GM19455 (cell line): ENCODE measurements at regions not wholly inside any gene's neighbourhood (a gene's known extent, or its start where the extent isn't known, plus 50 kb on each side); places are given as distances from the start of the nearest gene placed in this dataset.

Experiments
- ATAC-seq: cut with Tn5 transposase; IDR thresholded peaks from one replicate; pipeline ENCODE4 v1.9.1; 2021; ENCODE audit not compliant: unreplicated experiment

DNA sequence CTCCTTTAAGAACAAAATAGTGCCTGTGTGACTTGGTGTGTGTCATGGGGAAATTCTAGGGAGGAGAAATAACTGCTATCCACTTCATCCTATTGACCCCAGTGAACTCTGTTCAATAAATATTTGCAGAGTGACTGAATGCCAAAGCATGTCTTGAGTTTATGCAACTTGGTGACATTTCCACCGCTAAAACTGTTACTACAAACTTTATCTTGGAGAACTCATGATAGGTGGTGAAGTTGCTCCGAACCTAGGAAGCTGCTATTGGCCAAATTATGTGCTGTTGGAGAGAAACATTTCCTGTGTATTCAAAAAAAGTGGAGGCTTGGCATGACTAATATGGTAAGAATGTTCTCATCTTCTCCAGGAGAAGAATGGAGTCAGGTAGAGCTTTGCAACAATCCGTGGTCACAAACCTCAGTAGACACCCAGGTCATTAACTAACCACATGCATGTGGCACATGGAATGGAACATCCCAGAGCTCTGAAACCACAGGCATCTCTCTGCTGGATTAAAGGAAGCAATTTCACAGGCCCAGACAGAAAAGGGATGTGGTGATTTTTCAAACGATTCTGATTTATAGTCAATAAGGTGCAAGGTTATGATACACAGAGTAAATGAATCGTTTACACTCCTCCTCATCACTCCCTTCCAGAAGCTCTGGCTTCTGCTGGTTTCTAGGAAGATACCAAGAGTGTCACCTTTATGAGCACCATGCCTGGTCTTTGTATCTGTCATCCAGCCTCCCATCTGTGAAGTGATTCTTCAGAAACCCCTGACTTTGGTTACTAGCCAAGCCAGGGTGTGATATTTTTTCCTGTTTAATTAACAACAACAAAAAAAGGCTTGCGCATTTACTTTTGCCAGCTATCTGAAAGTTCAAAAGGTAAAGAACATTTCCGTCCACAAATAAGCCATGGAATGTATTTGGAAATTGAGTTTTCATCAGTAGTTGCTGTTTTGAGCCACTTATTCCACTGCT, 361.1 kb downstream of the TGFB2 start:
- ATAC-seq, result no peak

DNA sequence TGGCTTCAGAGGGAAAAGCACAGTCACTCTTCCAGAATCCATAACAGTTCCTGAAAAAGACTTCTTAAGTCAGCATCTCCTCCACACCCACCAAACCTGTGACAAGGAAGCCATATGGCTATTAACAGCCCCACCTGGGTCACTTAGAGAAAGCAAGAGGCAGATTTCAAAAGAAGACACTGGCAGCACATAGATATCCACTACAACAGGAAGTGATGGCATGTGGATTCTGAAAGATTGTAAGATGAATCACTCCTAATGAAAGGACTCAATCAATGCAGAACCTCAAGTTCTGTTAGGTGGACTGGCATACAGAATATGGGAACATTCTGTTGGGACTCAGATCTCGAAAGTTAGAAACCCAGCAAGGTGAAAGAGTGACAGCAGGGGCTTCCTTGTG, 365.9 kb downstream of the TGFB2 start:
- no peak for ATAC-seq

DNA sequence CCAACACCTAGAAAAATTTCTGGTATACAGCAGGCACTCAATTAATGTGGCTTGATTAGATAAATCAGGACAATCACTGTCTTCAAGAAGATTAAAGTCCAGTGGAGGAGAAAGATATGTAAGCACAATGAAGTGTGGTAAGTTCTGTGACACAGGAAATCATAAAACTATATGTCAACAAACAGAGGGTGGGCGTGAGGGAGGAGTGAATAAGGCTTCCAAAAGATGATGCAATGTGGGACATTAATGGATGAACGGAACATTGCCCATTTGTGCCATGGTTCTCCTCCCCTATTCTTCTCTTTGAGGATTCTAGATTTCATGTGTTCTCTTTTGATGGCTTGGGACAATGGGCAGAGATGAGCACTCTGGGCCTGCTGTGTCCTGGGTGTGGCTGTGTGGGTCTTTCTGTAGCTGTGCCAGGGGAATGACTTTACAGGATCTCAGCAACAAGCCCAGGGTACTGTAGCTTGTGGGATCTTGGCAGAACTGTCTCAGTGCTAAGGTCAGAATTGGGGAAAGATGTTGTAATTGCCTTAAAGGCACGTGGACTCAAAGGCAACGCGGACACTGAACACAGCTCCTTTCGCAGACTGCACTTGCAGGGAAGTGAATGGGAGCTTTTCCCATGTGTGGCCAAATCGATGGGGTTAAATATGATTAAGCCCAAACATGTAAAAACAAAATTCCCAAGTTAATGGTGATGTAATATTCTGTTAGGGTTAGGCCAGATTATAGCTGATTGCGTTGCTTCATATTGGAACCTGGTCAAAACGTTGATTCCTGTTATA, 366.9 kb downstream of the TGFB2 start:
- no peak for ATAC-seq

DNA sequence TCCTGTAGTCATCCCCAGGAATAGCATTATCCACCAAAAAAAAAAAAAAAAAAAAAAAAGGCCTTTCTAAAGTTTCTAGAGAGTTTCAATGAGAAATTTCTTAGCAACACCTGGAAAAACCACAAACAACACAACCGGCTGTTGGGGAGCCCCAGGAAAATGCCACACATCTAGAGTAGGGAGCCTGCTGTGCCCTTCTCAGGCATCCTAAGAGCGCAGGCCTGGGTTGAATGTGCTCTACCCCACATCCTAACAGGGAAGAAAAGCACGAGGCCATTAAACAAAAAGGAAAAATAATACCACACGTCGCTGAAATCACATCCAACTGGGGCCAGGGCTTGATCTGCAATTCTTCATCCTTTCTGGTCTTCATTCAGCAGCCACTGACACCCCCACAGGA, 367.5 kb downstream of the TGFB2 start:
- no peak for ATAC-seq

DNA sequence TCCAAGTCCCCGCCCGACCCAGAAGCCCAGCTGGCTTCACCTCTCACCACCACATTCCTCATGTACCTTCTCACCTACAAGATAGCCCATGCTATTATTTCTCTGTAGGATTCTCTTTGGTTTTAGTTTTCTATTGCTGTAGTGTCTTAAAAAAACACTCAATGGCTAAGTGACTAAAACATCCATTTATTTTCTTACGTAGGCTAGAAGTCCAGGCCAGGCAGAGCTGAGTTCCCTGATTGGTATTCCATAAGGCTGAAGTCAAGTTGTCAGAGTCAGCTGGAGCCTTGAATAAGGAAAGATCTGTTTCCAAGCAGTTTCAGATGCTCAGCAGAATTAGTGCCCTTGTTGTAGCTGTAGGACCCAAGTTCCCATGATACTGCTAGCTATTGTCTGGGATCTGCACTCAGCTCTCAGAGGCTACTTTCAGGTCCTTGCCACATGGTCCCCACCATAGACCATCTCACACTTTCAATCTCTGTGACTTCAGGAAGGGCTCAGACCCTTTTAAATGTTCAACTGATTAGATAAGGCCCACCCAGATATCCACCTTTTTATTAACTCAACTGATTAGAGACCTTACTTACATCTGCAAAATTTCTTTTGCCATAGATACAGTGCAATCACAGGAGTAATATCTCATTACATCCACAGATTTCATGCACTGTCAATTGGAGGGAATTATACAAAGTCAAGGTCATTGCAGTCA, 371.0 kb downstream of the TGFB2 start:
- ATAC-seq, result no peak

DNA sequence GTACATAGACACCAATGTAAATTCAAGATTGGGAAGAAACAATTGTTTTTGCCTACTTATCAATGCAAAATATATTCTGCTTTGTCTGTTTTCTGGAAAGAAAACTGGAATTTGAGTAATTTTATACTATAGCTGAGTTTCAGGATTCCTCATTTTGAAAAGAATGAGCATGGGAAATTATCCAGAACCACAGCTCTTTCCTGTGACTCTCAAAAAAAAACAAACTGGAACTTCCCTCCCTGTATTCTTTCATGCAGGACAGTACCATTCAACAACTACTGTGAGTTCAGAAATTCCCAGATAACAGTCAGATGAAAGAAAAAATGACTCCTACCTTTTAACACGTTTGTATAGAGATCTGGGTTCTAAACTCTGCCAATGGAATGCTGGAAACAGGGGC, 372.4 kb downstream of the TGFB2 start:
- ATAC-seq, result no peak

DNA sequence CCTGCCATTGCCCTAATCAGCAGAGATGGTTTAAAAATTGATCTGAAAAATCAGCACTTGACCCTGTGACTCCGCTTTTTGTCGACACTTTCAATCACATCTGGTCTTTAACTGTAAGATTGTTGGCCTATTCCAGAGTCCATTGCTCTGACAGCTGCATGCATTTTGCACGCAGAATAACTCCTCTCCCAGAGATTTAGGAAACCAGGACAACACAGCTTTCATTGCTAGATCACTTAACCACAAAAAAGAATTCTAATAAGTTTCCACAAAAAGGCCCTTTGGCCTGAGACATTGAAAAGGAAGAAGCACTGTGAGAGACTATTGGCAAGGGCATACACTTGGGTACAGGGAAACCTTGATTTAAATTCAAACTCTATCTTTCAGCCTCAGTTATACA, 373.1 kb downstream of the TGFB2 start:
- no peak for ATAC-seq

DNA sequence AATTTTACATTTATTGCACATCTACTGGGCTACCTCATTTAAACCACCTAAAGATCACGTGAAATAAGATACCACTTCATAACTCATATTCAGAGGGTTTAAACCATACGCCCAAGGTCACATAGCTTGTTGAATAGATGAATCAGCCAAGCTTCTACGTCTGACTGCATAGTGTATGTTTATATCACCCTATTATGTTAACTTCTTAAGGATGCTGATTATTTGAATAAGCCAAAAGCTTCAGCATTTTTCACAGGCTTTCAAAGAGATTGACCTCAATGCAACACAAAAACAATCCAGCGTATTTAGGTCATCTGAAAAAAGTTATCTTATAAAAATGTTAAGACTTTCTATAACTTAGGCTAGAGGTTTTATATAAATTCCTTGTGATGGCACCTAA, 373.8 kb downstream of the TGFB2 start:
- no peak for ATAC-seq

DNA sequence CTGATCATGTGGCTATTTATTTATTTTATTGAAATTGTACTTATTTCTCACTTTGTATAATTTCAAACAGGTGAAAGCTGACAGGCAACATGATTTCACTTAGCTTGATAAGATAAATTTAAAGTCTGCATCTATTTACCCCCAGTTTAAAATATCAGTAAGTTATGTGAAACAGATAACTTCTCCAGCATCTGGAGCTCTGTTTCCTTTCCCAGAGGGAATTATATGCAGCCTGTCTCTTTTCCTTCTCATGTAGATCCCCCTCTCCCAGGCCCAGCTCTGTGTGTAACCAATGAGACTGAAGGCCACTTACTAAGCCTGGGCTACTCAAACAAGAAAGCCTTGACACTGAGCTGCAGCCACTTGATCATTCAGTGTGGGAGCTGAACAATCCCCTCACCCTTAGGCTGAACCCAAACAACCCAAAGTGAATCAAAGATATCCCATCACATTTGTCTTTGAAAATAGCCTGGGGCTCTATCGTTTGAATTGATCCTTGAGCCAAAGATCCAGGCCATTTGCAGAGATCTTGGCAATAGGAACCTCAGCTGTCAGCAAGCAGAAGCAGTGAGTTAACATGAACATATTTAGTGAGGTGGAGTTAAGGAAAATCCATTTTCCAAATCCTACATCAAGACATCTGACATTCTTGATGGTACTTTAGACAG, 383.9 kb downstream of the TGFB2 start:
- no peak for ATAC-seq

DNA sequence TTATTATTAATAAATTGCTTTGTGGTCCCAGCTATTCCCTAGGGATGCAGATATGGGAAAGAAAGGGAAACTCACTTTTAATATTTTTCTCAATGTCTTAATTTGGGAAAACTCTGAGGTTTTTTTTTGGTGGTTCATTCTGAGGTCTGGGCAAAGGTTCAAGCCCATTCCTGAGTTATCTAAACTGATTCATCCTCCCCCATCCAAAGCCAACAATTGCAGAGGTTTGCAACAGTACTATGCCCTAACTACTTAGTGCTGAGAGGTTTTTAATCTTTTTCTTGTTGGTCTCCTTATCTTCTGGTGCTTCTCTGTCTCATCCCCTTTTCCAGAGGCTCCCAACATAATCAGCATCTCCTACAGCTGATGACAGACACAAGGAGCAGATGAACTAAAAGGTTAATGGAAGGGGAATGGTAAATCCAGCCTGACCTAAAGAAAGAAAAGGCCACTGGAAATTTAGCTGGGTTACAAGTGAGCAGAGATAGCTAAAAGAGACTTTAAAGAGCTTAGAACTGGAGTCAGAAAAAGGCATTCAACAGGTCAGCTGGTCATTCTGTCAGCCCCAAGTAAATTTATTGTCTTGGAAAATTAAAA, 390.4 kb downstream of the TGFB2 start:
- ATAC-seq, result no peak

DNA sequence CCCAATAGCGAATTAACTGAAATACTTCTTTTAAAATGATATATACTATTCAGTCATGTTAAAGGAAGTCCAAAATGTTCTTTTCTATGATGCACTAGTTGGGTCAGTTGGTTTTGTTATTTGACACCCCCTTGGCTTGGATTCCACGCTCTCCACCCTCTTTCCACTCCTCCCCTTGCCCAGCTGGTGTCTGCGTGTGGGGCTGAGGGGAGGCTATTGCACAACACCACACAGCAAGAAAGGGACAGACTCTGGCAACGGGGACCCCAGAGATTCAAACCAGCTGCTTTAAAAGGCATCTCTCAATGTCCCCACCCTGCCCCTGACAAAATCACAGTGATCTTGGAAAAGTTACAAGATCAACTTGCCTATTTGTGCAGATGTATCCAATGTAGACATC, 394.3 kb downstream of the TGFB2 start:
- ATAC-seq, result no peak

DNA sequence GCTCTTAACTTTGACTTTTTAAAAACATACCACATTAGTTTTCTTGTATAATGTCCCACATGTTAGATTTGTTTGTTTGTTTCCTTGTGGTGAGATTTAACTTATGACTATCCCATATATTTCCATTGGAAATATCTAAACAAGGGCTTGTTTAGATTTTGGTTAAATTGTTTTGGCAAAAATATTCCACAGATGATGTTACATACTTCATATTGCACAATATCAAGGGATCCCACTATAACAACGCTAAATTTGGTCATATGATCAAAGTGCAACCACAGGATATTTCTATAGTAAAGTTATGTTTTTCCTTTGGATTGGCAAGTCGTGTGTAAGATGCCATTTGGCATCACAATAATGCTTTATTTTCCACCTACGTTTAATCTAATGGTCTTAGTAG, 396.7 kb downstream of the TGFB2 start:
- no peak for ATAC-seq

DNA sequence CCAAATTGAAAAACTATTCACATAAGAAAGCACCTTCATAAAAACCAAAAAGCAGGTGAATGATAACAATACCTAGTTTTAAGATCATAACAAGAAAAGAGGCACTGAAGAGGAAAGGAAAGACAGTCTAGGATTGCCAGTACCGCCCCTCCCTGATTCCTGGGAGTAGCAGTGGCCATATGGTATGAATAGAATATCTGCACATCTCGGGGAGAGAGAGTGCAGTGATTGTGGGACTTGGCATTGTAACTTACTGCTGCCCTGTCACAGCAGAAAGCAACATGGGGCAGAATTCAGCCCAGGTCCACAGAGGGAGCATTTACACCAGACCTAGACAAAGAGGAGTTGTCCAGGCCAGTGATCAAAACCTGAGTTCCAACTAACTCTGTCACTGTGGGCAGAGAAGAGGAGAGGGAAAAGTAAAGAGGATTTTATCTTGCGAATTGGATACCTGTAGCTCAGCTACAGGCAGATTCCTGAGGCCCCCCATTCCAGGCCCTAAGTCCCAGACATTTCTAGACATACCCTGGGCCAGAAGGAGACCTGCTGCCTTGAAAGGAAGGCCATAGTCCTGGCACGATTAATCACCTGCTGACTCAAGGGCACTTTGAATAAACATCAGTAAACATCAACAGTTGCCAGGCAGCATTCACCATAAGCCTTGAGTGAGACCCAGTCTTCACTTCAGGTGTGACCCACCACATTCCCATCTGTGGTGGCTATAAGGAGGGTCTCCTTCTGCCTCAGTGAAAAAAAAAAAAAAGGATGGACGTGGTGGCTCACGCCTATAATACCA, 397.5 kb downstream of the TGFB2 start:
- no peak for ATAC-seq

DNA sequence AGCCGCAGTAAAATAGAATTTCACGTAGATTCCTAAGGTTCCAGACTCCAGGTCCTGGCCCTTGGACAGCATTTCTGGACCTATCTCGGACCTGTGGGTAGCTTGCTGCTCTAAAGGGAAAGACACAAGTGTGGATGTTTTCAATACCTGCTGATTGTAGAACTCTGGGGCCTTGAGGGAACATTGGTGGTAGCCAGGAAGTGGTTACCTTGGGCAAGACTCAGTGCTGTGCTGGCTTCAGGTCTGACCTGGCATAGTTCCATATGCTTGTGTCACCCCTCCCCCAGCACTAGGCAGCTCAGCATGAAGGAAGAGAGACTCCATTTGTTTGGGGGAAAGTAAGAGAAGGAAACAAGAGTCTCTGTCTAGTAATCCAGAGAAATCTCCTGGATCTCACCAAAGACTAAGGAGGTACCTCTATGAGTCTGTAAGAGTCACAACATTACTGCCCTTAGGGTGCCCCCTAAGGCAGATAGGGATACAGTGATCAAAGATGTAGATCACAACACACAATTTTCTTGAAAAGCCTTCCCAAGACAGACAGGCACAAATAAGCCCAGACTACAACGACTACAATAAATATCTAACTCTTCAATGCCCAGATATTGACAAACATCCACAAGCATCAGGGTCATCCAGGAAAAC, 398.8 kb downstream of the TGFB2 start:
- no peak for ATAC-seq

DNA sequence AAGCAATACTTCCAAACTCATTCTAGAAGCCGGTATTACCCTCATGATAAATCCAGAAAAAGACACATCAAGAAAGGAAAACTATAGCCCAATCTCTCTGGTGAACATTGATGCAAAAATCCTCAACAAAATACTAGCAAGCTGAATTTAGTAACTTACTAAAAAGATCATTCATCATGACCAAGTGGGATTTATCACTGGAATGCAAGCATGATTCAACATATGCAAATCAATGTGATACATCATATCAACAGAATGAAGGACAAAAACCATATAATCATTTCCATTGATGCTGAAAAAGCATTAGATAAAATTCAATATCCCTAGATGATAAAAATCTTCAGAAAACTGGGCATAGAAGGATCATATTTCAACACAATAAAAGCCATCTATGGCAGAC, 402.9 kb downstream of the TGFB2 start:
- ATAC-seq, result no peak

DNA sequence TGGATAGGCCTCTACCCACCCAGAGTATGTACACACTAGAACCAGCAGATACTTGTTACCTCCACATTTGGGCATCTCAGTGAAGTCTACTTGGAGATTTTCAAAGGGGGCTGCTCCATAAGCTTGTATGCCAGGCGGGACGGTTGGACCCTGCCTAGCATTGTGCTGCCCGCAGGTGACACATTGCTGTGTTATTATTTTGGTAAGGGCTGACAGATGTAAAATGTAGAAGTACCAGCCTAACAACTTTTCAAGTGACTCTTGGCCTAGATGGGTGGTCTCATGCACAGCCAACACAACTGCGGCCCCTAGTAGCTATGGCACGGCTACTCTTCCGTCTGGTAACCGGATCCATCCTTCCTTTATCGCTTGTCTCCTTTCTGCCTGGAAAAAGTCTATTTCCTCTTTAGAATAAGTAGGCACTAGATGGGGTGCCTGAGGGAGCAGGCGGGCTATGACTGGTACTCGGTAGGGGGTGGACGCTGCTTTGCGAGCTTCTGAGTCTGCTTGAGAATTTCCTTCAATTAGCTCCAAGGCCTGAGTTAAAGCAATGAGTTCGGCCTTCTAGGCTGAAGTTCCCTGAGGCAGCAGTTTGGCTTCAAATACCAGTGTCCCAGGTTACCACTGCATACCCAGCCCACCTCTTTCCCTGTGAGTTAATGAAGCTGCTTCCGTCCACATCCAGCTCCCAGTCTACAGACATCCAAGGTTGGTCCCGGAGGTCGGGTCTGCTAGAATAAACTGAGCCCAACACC, 405.3 kb downstream of the TGFB2 start:
- ATAC-seq, result no peak

DNA sequence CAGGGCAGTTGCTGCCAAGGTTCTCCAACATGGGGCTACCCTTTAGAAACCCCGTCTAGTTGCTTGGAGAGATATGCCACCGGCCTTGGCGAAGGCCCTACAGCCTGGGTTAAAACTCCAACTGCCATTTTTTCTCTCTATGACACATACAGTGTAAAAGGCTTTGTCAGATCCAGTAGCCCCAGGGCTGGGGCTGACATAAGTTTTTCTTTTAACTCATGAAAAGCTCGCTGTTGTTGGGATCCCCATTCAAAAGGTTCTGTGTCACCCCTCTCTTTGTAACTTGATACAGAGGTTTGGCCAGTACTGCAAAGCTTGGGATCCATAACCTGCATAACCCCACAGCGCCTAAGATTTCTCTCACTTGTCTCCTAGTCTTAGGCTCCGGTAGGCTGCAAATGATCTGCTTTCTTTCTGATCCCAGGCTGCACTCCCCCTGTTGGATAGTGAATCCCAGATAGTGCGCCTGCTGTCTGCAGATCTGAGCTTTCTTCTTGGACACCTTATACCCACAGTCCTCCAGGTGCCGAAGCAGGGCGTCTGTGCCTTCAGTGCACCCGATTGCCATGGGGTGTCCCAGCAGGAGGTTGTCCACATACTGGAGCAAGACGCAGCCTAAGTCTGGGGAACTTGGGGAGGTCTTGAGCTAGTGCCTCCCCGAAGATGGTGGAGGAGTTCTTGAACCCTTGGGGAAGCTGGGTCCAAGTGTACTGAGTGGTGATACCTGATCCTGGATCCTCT, 406.2 kb downstream of the TGFB2 start:
- ATAC-seq, result no peak

DNA sequence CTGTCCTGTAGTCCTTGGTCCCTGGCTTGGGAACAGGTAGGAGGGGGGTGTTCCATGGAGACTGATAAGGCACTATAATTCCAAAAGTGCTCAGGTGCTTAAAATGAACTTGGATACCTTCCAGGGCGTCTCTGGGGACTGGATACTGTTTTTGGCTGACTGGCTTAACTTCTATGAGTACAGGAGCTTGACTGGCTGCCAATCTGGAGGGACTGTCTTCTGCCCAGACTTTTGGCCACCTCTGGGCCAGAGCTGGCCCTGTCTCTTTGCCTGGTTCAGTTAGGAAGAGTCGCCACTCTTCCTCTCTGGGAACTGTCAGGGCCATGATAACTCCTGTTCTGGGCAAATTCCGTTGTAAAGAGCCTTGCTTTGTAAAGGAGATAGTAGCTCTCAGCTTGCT, 407.0 kb downstream of the TGFB2 start:
- no peak for ATAC-seq
